GM12875 (cell line): ENCODE measurements at regions not wholly inside any gene's neighbourhood (a gene's known extent, or its start where the extent isn't known, plus 50 kb on each side); places are given as distances from the start of the nearest gene placed in this dataset.

ENCODE experiments used
- H3K4me3 ChIP-seq: one replicate; pipeline ENCODE4 v1.5.1; 2011; ENCODE audit warnings: low read depth, low read length, control low read depth
- CTCF ChIP-seq: IDR thresholded peaks from 2 replicates; pipeline ENCODE4 v1.5.1; 2011; ENCODE audit warnings: low read depth, mild to moderate bottlenecking, control low read depth, inconsistent platforms, low read length, moderate library complexity, borderline replicate concordance; ENCODE audit not compliant: insufficient read depth

- no peak for TF ChIP-seq CTCF
- H3K4me3 ChIP-seq: no peak overlapping the region
Observed at GRCh38 chr2:129728035-129728972, 251.2 kb upstream of the RAB6C start.

GRCh38 chr2:129729011-129729410, 250.5 kb upstream of the RAB6C start:
- TF ChIP-seq CTCF: no peak
- no peak overlapping the region for H3K4me3 ChIP-seq

DNA sequence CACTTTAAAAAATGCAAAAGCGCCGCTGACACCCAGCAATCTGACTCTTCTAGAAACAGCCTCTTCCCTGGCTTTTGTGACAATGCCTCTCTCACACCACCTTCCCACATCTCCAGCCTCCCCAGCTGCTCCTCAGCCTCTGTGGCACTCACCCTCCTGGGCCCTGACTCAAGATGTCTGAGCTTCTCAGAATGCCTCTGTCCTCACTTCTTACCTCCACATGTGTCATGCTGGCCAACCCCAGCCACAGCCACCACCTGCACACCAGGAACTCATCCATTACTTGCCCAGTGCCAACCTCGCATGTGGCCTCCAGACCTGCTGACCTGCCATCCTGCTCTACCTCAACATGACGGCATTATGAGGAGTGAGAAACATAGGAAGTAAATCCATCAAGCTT, 249.8 kb upstream of the RAB6C start:
- H3K4me3 ChIP-seq: no peak overlapping the region
- no peak for TF ChIP-seq CTCF

DNA sequence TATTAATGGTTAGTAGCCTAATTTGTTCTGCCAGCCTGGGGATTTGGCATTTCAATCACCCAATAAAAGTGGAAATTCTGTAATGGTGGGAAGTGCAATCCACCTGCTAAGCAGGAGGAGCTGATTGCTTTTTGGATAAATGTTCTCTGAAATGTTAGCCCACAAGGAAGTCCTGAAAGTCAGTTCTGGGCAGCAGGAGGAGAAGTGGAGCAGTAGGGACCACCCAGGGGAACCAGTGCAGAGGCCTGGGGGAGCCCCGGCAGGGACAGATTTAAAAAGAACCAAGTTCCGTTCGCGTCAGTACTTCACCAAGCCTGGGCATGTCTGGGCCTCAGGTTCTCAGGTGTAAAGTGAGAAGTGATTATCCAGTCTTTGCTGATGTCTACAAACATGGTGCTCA, 248.5 kb upstream of the RAB6C start:
- no peak overlapping the region for H3K4me3 ChIP-seq
- no peak for TF ChIP-seq CTCF

DNA sequence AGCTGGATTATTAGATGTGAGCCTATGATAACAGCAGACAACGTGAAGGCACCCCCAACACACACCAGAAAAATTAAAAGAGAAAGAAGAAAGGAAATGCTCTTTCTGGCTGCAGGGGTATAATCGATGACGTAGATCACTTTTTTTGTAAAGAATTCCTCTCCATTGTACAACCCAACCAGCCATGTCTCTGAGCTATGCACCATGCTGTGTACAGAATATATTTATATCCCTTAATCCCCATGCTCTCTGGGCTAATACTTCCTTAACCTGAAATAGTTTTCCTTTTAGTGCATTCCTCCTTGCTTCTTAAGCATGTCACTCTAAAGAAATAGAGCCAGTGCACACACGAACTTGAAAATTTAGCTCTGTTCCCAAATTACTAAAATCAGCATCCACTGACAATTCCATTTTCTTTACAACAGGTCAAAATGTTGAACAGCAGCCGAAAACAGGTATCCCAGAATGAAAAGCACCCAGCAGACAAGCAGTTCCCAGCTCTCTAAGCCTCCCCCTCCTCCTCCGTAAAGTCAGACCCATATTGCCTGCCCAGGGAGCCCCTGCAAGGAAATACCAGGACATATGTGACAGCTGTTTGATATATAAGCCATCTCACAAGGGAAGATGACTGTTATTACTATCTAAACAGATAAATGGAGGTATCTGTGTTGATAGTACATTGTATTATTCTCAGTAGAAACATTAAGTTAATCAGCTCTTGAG, 247.4 kb upstream of the RAB6C start:
- TF ChIP-seq CTCF: no peak
- H3K4me3 ChIP-seq: no peak overlapping the region

- H3K4me3 ChIP-seq: no peak overlapping the region
Observed at GRCh38 chr2:129732630-129733026, 246.8 kb upstream of the RAB6C start.

More at GRCh38 chr2:129732630-129733026, 246.8 kb upstream of the RAB6C start:
- TF ChIP-seq CTCF: no peak
